Testis (tissue), 2 donors: ENCODE measurements at regions not wholly inside any gene's neighbourhood (a gene's known extent, or its start where the extent isn't known, plus 50 kb on each side); places are given as distances from the start of the nearest gene placed in this dataset.

Experiments
- DNase-seq: peaks from one replicate; pipeline ENCODE4 v3.0.0-alpha.2; 2019
- H3K27ac ChIP-seq, 2 donors: fragments of 200-600 bp; sonication (generic); one replicate each; pipeline ENCODE4 v1.5.1; 2019
- H3K27me3 ChIP-seq: fragments of 200-600 bp; sonication (generic); one replicate; pipeline ENCODE4 v1.5.1; 2019
- H3K36me3 ChIP-seq: fragments of 200-600 bp; sonication (generic); one replicate; pipeline ENCODE4 v1.5.1; 2017; ENCODE audit warnings: low read depth; ENCODE audit errors: missing control alignments
- H3K4me1 ChIP-seq: fragments of 200-600 bp; sonication (generic); one replicate; pipeline ENCODE4 v1.5.1; 2019
- H3K4me3 ChIP-seq, 2 donors: fragments of 200-600 bp; sonication (generic); one replicate each; pipeline ENCODE4 v1.5.1; 2017 to 2019
- H3K9me3 ChIP-seq: fragments of 200-600 bp; sonication (generic); one replicate; pipeline ENCODE4 v1.5.1; 2017
- CTCF ChIP-seq, 3 experiments: fragments of 450-650 bp in 2 of 3; fragments of 200-600 bp in 1 of 3; sonication (generic) in 1 of 3; IDR thresholded peaks; one replicate each; pipeline ENCODE4 v1.5.1; 2016 to 2019; ENCODE audit warnings: antibody characterized with exemption in 3 of 3, mild to moderate bottlenecking in 2 of 3, moderate library complexity in 1 of 3
- POLR2A ChIP-seq: fragments of 450-650 bp; IDR thresholded peaks from one replicate; pipeline ENCODE4 v1.6.1; 2017; ENCODE audit warnings: antibody characterized with exemption, mild to moderate bottlenecking, moderate library complexity
- WGBS, 2 donors: methylation state at CpG; one replicate each; pipeline ENCODE4 v1.1.5; 2018; 5-methylcytosine and 5-hydroxymethylcytosine counted together
- intact Hi-C: fragments of 100-400 bp; cut with DNase I; formaldehyde crosslinking; loops from one replicate; pipeline ENCODE4 v1.15.1; 2023; ENCODE audit warnings: low total_unique reads

- TF ChIP-seq CTCF (IDR thresholded peaks at IDR 0.05) (no peak), POLR2A (no peak)
- Histone ChIP-seq H3K27me3 (no peaks in the 10 kb centered on the region), H3K4me3 (no peak overlapping the region), H3K36me3 (no peaks in the 10 kb centered on the region), H3K27ac (no peak overlapping the region), H3K9me3 (no peaks in the 10 kb centered on the region), H3K4me1 (no peaks in the 10 kb centered on the region)
- WGBS, 2 donors, result 47 to 86% methylated on average over 6 of the region's 6 CpGs
- intact Hi-C loops, result no loop called here
- no peak for DNase-seq
Measured at GRCh38 chr13:71030784-71031183, 836.2 kb downstream of the DACH1 start.

- WGBS, 2 donors, result 87 to 92% methylated on average over 1 of the region's 1 CpG
- no peak for DNase-seq
- no peak for TF ChIP-seq POLR2A
- TF ChIP-seq CTCF (IDR thresholded peaks at IDR 0.05), result no peak
- Histone ChIP-seq H3K27ac (no peak overlapping the region), H3K27me3 (no peaks in the 10 kb centered on the region), H3K4me1 (no peaks in the 10 kb centered on the region), H3K9me3 (no peaks in the 10 kb centered on the region), H3K4me3 (no peak overlapping the region), H3K36me3 (no peaks in the 10 kb centered on the region)
- intact Hi-C loops, result no loop called here
Measured at GRCh38 chr13:71028884-71029283, 838.1 kb downstream of the DACH1 start.

GRCh38 chr13:71021825-71022422 lies 845.1 kb downstream of the DACH1 start:
- Histone ChIP-seq H3K36me3 (no peaks in the 10 kb centered on the region), H3K9me3 (no peaks in the 10 kb centered on the region), H3K4me1 (no peaks in the 10 kb centered on the region), H3K27ac (no peak overlapping the region), H3K27me3 (no peaks in the 10 kb centered on the region), H3K4me3 (no peak overlapping the region)
- intact Hi-C loops, result no loop called here
- DNase-seq, result no peak
- TF ChIP-seq CTCF (IDR thresholded peaks at IDR 0.05) (no peak), POLR2A (no peak)
- 52 to 57% methylated on average over 10 of the region's 10 CpGs for WGBS, 2 donors

- no peaks in the 10 kb centered on the region for H3K27me3 ChIP-seq
- DNase-seq, result no peak
- no peaks in the 10 kb centered on the region for H3K36me3 ChIP-seq
- 60 to 72% methylated on average over 1 of the region's 1 CpG for WGBS, 2 donors
- intact Hi-C loops, result no loop called here
- no peak overlapping the region for H3K27ac ChIP-seq
- no peaks in the 10 kb centered on the region for H3K4me1 ChIP-seq
- TF ChIP-seq CTCF (IDR thresholded peaks at IDR 0.05) (no peak), POLR2A (no peak)
- no peaks in the 10 kb centered on the region for H3K9me3 ChIP-seq
- H3K4me3 ChIP-seq, result no peak overlapping the region
Measured at GRCh38 chr13:71018995-71019394, 848.0 kb downstream of the DACH1 start.

GRCh38 chr13:71018544-71018943 lies 848.5 kb downstream of the DACH1 start:
- DNase-seq, result no peak
- H3K27ac ChIP-seq, result no peak overlapping the region
- H3K27me3 ChIP-seq, result no peaks in the 10 kb centered on the region
- H3K4me1 ChIP-seq, result no peaks in the 10 kb centered on the region
- no peak overlapping the region for H3K4me3 ChIP-seq
- H3K36me3 ChIP-seq, result no peaks in the 10 kb centered on the region
- no peaks in the 10 kb centered on the region for H3K9me3 ChIP-seq
- intact Hi-C loops, result no loop called here
- TF ChIP-seq POLR2A, result no peak
- TF ChIP-seq CTCF (IDR thresholded peaks at IDR 0.05), result no peak
